Esophagus mucosa (tissue), 1 donor: ENCODE measurements at regions not wholly inside any gene's neighbourhood (a gene's known extent, or its start where the extent isn't known, plus 50 kb on each side); places are given as distances from the start of the nearest gene placed in this dataset.

Experiments used
- ATAC-seq: fragments of 200-7000 bp; cut with Tn5 transposase; one replicate; pipeline ENCODE4 v1.9.1; 2020
- donor health status: DM: yes; HTN: yes; CAD: no.

DNA sequence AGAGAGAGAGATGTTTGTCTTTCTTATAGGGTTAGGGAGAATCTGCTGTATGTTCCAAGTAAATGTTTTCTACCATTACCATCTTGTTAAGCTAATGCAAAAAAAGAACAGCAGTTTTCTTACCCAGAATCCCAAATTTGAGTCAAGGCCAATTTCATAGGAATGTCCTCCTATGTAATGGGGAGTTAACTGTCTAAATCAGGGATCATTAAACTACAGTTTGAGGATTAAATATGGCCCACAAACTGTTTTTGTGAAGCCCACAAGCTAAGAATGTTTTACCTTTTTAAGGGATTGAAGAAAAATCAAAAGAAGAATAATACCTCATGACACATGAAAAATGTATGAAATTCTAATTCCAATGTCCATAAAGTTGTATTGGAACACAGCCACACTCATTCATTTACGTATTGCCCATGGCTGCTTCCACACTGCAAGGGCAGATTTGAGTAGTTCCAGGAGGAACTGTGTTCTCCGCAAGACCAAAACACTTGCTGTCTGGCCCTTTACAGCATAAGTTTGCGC, 113.2 kb upstream of the SPRY1 start:
- no peak for ATAC-seq

DNA sequence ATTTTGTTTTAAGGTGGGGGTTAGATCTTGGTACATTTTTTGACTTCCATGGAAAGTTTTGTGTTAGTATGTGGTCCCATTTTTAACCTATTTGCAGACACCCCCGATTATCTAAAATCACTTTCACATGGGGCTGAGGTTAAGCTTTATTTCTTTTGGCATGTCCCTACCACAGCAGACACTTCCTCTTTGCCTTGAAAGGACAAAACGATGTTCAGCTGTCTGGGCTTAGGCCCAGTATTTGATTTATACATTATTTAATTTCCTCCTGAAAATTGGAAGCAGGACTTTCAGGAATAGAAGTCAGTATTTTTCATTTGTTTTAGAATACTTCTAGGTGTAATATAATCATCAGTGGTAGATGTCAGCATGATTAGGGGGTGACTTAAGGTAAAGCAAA, 112.4 kb upstream of the SPRY1 start:
- ATAC-seq = no peak

DNA sequence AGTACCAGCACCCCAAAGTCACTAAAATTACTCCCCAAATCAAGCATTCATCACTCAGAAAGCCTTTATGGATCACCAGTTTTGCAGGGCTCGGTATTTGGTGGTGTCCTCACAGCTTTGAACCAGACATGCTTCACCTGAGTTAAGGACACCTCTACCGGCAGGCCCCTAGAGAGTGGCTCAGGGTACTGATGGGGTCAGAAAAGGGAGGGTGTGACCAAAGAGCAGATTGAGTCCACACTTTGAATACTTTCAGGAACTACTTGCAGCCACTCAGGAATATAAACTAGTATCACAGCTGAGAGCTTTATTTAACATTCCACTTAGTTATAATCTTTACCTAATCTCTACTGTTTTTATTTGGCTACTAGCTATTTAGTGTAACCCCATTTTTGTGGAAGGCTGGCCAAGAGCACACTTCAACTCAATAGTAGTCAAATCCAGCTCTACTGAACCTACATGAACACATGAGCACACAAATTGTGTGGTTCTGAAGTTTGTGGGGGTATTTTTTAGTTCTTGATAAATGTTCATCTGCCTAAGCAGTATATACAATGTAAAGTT, 109.6 kb upstream of the SPRY1 start:
- ATAC-seq = no peak

DNA sequence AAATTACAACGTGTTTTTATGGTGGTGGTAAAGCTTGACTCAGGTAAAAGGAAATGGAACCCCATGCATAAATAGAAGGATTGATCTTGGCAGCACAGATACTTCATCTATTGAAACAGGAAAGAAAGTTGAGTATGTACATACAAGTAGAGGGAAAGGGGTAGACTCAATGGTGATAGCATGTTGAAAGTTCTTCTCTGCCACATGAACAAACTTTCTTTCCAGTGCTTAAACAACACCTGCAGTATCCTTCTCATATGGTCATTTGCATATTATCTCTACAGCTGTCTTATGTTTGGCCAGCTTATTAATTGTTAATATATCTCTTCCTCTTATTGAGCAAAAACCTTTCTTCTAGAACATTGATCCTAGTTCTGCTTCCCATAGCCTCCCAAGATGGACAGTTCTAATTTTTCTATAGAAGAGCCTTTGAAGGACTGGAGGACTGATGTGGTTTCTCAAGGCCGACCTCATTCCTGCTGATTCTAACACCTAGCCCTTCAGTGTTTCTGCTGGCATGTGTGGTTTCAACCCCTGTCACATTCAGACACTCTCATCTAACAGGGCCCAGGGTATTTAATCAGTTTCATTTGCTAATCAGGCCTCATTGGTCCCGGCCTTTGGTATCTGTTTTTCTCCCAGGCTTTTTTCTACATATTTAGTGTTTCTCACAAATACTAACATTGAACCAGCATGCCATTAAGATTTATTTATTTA, 108.1 kb upstream of the SPRY1 start:
- no peak for ATAC-seq

DNA sequence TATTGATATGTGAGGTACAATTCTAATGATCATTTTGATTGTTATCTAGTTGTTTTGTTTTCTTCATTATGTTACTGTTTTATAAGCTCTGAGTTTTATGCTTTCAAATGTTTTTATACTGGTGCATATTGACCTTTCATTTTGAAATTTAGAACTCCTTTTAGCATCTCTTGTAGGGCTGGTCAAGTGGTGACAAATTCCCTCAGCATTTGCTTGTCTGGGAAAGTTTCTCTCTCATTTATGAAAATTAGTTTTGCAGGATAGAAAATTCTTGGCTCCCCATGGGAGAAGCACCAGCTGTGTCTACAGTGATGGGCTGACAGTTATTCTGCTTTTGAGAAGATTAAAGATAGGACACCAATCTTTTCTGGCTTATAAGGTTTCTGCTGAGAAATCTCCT, 105.3 kb upstream of the SPRY1 start:
- ATAC-seq = no peak

DNA sequence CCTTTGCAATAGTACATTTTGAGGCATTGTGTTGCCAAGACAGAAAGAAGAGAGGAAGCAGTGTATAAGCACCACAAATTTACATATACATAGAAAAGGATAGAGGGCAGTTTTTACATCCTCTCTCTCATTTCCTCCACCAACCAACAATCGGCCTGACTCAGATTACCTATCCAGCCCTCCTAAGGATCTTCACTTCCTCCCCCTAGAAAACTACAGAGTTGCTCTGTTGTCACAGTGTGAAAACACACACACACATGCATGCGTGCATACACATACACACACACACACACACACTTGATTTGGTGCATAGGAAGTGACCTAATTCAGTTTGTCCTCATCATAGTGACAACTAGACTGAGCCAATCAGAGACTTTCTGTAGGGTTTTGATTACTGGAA, 98.8 kb upstream of the SPRY1 start:
- ATAC-seq = no peak

DNA sequence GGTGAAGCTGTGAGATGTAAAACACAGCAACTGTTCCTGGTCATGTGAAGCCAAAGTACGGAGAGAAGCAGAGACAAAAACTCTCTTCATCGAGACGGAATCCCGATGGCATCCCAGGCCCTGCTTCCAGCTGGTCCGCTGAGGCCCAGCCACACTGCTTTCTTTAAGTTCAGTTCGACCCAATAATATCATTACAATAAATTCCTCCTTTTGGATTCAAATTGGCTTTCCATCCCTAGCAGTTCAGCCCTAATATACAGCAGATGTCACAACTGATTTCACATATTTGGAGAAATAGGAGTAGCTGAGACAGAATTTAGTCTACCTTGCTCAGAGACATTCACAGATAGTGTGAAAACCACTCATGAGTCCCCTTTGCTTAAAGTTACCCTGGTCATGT, 98.3 kb upstream of the SPRY1 start:
- no peak for ATAC-seq

DNA sequence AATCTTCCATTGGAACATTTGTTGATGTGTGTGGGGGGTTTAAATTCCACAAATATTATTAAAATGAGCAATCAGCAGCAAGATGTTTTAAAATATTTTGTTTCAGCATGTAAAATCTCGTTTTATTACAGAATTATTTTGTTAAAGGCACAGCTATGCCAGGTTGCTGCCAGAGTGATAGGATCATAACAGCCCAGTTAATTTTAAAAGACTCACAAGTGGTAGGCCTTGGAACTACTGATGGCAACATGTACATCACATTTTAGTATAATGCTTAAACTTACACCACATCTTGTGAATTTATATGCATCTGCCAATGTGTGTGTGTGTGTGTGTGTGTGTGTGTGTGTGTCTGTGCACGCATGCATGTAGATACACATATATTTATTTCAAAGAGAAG, 97.8 kb upstream of the SPRY1 start:
- no peak for ATAC-seq

DNA sequence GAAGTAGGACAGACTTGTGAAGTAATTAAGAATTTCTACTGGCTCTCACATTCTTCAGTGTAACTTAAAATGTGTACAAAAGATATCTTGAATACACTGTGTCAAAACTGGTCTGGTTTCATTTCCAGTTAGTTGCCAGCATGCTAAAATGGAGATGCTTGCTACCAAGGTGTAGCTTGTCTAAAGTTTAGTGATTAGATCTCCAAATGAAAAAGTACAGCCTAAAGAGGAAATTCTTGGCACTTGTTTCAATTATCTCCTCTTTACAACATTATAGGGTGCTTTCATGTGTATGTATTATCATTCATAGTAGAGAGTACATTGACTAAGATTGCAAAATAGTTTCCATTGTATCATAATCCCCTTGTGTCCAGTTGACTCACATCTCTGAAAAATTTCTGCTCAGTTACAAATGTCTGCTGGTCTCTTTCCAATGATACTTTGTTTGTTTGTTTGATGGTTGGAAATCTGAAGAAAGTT, 97.3 kb upstream of the SPRY1 start:
- ATAC-seq = peak; percentile 71

DNA sequence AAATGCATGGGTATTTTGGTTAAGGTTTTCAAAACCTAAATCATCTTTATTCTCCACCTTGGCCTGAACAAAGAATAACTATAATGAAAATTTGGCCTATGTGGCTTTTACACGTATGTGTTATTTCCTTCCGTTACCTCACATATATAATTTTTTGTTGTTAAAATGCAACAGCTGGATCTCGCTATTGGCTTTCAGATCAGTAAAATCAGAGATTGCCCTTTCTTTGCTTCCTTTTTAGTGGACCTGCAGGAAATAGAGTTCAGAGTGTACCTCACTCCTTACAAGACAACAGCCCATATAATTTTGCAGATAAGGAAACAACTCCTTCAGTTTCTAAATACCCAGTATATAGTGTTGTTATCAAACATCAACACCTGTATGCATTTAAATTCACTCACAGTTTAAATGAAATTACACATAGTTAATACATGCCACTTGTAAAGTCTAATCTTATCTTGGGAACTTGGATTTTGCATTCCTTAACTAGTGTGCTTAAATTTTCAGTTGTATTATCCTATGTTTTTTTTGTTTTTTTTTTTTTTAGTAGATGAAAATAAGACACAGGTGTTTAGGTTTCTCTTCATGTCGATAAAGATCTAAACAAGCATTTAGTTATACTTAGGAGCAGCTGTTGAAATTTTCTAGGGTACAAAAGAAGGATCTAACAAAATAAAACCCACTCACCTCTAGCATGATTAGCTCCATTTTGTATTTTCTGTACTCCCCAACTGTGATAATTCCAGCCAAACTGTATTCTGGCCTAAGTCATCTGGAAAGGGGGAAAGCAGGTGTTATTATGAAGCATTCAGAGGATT, 96.2 kb upstream of the SPRY1 start:
- ATAC-seq = no peak

DNA sequence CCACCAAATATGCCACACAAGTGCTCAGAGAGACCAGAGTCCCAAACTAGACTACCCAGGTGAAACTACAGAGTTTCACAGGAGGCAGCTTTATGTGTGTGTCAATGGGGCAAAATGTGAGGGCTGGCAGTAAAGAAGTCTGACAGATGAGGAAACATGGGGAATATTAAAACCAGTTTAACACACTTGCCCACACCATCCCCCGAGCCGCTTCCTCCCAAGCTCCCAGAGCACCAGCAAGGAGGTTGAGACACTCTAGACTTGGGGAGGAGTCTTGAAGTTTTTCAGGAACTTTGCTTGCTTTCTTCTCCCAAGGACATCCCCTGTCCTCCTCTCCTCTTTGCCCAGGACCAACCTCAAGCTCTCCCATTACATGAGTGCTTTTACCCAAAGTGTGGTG, 94.7 kb upstream of the SPRY1 start:
- ATAC-seq = peak; percentile 72

DNA sequence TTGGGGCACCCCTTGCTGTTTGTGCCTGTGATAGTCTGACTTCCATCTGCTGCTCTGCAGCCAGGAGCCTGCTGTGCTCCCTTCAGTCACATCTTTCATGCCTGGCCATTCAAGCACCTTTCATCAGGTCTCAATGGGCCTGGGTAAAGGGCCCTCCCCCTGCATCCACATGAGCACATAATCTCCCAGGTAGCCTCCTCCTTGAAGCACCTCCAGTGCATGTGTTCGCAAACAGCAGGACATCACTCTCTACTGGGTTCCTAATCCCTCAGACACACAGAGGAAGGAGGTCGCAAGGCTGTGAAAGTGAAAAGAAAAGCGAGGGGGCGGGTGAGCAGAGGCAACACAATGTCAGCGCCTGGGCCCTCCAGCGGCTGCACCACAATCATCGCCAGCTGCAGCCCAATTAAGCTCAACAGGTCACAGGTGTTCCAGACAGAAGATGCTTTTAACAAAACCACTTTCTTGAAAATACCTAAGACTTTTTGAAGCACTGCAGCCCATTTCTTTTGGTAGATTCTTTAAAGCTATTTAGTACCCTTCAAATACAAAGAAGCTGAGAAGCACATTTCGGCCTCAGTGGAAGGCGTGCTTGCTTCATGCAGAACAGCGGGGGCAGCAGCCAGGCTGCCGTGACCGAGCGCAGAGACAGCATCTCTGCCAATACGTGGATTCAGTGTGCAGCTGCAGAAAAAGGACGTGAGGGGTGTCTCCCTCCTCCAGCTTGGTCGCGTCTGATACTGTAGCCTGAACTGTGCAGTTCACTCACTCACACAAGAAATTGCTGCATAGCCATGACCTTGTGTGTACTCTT, 92.2 kb upstream of the SPRY1 start:
- ATAC-seq = no peak

DNA sequence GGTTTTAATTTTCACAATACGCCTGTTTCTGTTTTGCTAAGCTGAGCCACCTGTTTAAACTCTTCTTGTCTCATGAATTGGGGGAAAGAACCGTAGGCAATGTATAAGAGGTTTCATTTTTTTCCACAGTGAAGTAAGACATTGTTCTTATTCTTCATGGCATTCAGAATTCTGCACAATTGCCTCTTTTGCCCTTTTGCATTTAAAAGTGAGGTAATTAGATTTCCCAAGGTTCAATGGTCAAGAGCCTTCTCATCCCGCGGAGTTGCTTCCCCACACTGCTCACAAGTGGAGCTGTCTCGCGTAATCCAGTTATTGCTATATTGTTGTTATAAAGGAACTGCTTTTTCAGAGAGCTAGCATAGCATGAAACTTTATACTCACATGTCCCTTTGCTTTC, 90.9 kb upstream of the SPRY1 start:
- no peak for ATAC-seq

DNA sequence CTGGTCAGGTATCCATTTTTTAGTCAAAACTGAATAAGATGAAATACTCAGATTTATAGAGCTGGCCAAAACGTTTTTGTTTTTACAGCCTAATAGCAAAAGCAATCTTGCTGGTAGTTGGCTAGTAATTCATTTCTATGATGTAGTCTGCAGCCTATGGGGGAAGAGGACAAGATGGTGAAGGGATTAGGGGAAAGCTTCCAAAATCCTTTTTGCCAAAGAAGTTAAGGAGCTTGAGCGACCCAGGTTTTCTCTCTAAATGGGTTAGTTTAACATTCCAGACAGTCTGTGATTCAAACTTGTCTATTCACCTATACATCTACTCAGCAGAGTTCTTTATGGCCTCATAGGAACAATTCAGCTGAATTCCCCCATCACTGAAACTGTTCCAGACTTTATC, 89.8 kb upstream of the SPRY1 start:
- ATAC-seq = no peak

DNA sequence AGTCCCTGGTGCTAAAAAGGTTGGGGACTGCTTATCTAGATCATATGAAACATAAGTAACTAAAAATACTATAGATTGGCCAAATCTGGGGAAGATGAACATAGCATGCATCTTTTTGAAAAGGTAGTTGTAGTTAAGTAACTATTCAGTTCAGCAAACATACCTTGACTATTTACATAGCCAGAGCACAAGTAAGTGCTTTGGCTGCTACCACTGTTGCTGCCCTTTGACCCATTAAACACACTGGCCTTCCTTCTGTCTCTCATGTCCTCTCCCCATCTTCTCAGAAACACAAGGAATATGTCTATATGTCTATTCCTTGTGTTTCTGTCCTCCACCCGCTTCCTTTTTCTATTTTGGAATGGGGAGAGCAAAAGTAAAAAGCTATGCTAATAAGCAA, 87.9 kb upstream of the SPRY1 start:
- ATAC-seq = no peak

DNA sequence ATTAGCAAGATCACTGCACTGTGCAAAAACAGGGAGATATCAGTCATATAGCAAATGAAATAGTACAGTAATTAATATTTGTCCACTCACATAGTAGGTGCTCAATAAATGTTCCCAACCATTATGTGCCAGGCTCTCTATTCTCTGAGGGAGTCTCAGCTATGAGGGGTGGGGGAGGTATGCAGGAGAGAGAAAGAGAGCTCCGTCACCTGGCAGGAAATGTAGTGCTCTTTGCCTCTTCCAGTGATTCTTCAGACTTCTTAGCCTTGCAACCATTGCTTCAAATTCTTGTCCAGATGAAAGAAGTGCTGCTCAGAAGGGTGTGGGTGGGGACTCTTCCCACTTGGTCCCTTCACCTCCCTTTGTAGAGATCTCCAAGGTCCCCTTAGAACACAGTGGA, 84.5 kb upstream of the SPRY1 start:
- no peak for ATAC-seq

DNA sequence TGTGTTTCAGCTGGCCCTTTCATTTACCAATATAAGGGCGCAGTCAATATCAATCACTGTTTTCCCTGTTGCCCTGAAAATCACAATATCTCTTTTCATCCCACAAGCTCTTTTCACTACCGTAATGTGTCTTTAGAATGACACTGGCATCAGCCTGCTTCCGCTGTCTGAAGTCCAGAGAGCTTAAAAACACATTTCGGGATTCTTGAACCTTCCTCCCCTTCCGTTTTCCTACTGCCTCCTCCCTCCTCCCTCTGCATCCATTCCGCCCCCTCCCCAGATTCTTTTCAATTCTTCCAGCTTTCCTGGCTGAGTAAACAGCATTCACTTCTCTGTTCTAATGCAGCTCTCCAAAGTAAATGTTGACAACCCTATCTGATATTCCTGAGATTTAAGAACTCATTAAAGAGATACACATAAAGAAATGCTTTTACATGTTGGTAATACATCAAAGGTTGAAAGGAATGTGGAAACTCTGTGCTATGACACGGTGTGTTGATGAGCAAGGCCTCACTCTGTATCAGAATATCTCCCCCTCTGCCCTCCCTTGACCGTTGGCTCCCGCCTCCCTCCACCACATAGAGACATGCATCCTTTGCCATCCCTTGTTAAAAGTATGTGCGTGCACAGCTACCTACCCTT, 83.5 kb upstream of the SPRY1 start:
- no peak for ATAC-seq

DNA sequence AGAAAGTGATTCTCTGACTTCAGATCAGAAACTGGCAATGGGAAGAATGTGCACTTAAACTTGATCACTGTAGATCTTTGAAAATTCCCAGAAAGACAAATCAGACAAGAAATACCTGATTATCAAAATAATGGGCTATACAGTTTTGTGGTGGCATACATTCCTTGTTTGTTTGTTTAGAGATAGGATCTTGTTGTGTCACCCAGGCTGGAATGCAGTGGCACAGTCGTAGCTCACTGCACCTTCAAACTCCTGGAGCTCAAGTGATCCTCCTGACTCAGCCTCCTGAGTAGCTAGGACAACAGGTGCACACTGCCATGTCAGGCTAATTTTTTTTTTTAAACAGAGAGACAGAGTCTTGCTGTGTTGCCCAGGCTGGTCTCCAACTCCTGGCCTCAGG, 81.0 kb upstream of the SPRY1 start:
- peak; percentile 58 for ATAC-seq

DNA sequence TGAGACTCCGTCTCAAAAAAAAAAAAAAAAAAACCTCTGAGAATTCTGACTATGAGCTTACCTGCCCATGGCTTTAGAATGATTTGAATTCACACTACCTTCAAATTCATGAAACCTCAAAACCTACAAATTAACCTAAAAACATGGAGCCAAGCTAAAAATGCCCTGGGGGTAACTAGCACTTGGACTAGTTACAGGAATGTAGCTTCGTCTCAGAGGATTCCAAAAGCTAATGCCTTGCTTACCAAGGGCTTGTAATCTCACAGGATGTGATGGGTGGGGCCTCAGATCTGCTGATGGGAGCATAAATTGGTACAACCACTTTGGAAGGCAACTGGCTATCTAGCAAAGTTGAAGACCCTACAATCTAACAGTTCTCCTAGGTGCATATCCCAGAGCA, 79.4 kb upstream of the SPRY1 start:
- ATAC-seq = no peak

DNA sequence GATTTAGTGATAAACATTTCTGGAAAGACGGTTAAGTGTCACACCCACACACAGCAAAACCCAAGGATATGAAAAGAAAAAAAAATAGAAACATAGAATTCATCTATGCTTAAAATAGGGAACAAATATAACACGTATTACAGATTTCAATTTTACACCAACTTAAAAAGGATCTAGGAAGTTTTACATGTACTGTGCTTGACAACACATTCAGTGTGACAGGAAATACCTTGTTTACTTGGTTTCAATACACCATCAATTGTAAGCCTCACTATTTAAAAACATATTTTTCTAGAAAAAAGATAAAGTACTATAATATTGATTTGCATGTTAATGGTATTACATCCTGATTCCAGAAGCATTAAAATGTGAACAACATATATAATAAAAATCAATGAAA, 77.0 kb upstream of the SPRY1 start:
- ATAC-seq = no peak

DNA sequence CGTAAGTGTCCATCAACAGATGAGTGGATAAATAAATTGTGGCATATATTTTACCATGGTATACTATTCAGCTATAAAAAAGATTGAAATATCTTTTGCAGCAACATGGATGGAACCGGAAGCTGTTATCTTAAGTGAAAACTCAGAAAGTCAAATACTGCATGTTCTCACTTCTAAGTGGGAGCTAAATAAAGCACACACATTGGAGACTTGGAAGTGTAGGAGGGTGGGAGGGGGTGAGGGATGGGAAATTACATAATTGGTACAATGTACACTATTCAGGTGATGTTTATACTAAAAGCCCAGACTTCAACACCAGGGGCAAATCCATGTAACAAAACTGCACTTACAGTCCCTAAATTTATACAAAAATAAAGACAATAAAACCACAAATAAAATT, 72.6 kb upstream of the SPRY1 start:
- no peak for ATAC-seq

DNA sequence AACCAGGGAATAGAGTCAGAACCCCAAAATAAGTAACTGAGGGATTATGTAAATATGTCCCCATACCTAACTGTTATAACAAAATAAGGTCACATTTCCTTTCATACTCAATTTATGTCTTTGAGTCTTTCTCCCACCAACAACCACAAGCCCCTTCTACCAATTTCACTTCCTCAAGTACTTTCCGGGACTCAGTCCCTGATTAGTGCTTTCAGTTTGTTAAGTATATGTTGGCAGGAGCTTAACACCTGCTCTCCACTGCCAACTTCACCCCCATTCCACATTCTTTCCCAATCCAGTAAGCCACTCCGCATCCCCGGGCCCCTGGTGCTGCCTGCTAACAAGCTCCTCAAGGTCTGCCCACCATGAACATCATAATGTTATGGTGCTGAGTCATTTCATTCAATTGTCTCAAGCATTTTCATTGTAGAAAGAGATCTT, 71.3 kb upstream of the SPRY1 start:
- ATAC-seq = no peak
